H9 (cell line): ENCODE measurements at regions not wholly inside any gene's neighbourhood (a gene's known extent, or its start where the extent isn't known, plus 50 kb on each side); places are given as distances from the start of the nearest gene placed in this dataset.

ENCODE experiments used
- DNase-seq: peaks from one replicate; pipeline ENCODE4 v3.0.0-alpha.2; 2017
- H2AFZ ChIP-seq: one replicate; pipeline ENCODE4 v1.6.1; 2013; ENCODE audit warnings: mild to moderate bottlenecking, low read length, control low read depth, moderate library complexity
- H2AK5ac ChIP-seq: 2 replicates; pipeline ENCODE4 v1.6.1; 2013; ENCODE audit warnings: low read length, control low read depth, mixed read lengths; ENCODE audit not compliant: insufficient read length
- H2BK120ac ChIP-seq: one replicate; pipeline ENCODE4 v1.6.1; 2013; ENCODE audit warnings: low read depth, mild to moderate bottlenecking, low read length, control low read depth, inconsistent platforms; ENCODE audit not compliant: poor library complexity, severe bottlenecking
- H2BK12ac ChIP-seq: 2 replicates; pipeline ENCODE4 v1.6.1; 2013; ENCODE audit warnings: low read length, control low read depth, mixed read lengths, low read depth; ENCODE audit not compliant: insufficient read length
- H2BK15ac ChIP-seq: 2 replicates; pipeline ENCODE4 v1.6.1; 2013; ENCODE audit warnings: low read depth, low read length, control low read depth
- H2BK20ac ChIP-seq: one replicate; pipeline ENCODE4 v1.6.1; 2013; ENCODE audit warnings: low read depth, mild to moderate bottlenecking, low read length, control low read depth, inconsistent platforms; ENCODE audit not compliant: poor library complexity, severe bottlenecking
- H2BK5ac ChIP-seq: 2 replicates; pipeline ENCODE4 v1.6.1; 2013; ENCODE audit warnings: low read length, control low read depth, mixed read lengths; ENCODE audit not compliant: insufficient read length
- H3K14ac ChIP-seq: 2 replicates; pipeline ENCODE4 v1.6.1; 2013; ENCODE audit warnings: low read length, control low read depth; ENCODE audit not compliant: insufficient read depth
- H3K18ac ChIP-seq: 2 replicates; pipeline ENCODE4 v1.6.1; 2013; ENCODE audit warnings: low read depth, mild to moderate bottlenecking, mixed read lengths, low read length, control low read depth; ENCODE audit not compliant: insufficient read length
- H3K23ac ChIP-seq: 2 replicates; pipeline ENCODE4 v1.6.1; 2013; ENCODE audit warnings: low read length, control low read depth, mixed read lengths, low read depth; ENCODE audit not compliant: insufficient read length
- H3K23me2 ChIP-seq: 2 replicates; pipeline ENCODE4 v1.6.1; 2013; ENCODE audit warnings: low read depth, mild to moderate bottlenecking, mixed read lengths, low read length, control low read depth; ENCODE audit not compliant: insufficient read length, poor library complexity, severe bottlenecking
- H3K27ac ChIP-seq: 2 replicates; pipeline ENCODE4 v1.5.1; 2013; ENCODE audit warnings: low read length, control low read depth, mixed read lengths, low read depth; ENCODE audit not compliant: insufficient read length
- H3K27me3 ChIP-seq: 2 replicates; pipeline ENCODE4 v1.6.1; 2013; ENCODE audit warnings: low read length, control low read depth, inconsistent platforms; ENCODE audit not compliant: insufficient read depth
- H3K4ac ChIP-seq: 2 replicates; pipeline ENCODE4 v1.6.1; 2013; ENCODE audit warnings: low read depth, mild to moderate bottlenecking, control low read depth, inconsistent platforms, low read length, moderate library complexity
- H3K4me1 ChIP-seq: 2 replicates; pipeline ENCODE4 v1.6.1; 2013; ENCODE audit warnings: low read length, control low read depth, inconsistent platforms; ENCODE audit not compliant: insufficient read depth
- H3K4me2 ChIP-seq: 2 replicates; pipeline ENCODE4 v1.6.1; 2013; ENCODE audit warnings: low read length, control low read depth, mixed read lengths; ENCODE audit not compliant: insufficient read length, insufficient read depth
- H3K56ac ChIP-seq: 2 replicates; pipeline ENCODE4 v1.6.1; 2013; ENCODE audit warnings: low read depth, mild to moderate bottlenecking, mixed read lengths, low read length, control low read depth; ENCODE audit not compliant: insufficient read length
- H3K79me1 ChIP-seq: 2 replicates; pipeline ENCODE4 v1.6.1; 2013; ENCODE audit warnings: low read depth, mild to moderate bottlenecking, moderate library complexity, low read length, control low read depth, inconsistent platforms; ENCODE audit not compliant: insufficient read depth, poor library complexity, severe bottlenecking
- H3K79me2 ChIP-seq: 2 replicates; pipeline ENCODE4 v1.6.1; 2013; ENCODE audit warnings: low read length, control low read depth, inconsistent platforms; ENCODE audit not compliant: insufficient read depth
- H3K9ac ChIP-seq: 2 replicates; pipeline ENCODE4 v1.6.1; 2013; ENCODE audit warnings: low read length, control low read depth, mixed read lengths; ENCODE audit not compliant: insufficient read length; ENCODE audit errors: extremely low read depth
- H3K9me3 ChIP-seq: one replicate; pipeline ENCODE4 v1.6.1; 2013; ENCODE audit warnings: low read depth, low read length, inconsistent platforms; ENCODE audit not compliant: control insufficient read depth
- H3T11ph ChIP-seq: one replicate; pipeline ENCODE4 v1.6.1; 2013; ENCODE audit warnings: mild to moderate bottlenecking, low read length, control low read depth, inconsistent platforms
- H4K20me1 ChIP-seq: one replicate; pipeline ENCODE4 v1.6.1; 2013; ENCODE audit not compliant: control insufficient read depth, insufficient read length, insufficient read depth
- H4K5ac ChIP-seq: 2 replicates; pipeline ENCODE4 v1.6.1; 2013; ENCODE audit warnings: low read depth, mild to moderate bottlenecking, mixed read lengths, low read length, control low read depth; ENCODE audit not compliant: insufficient read length
- H4K8ac ChIP-seq: replicated peaks from 2 replicates; pipeline ENCODE4 v1.6.1; 2013; ENCODE audit warnings: low read length, control low read depth, mixed read lengths, low read depth; ENCODE audit not compliant: insufficient read length
- H4K91ac ChIP-seq: 2 replicates; pipeline ENCODE4 v1.6.1; 2013; ENCODE audit warnings: low read depth, mild to moderate bottlenecking, moderate library complexity, mixed read lengths, low read length, control low read depth; ENCODE audit not compliant: insufficient read length
- H3K27ac Mint-ChIP-seq, 3 experiments: 2 replicates in 2 of 3; 3 replicates in 1 of 3; pipeline ENCODE4 v1.8.0; 2020 to 2021; ENCODE audit warnings: mixed read lengths in 3 of 3, mild to moderate bottlenecking in 1 of 3, moderate library complexity in 1 of 3
- H3K27me3 Mint-ChIP-seq: 2 replicates; pipeline ENCODE4 v1.8.0; 2021; ENCODE audit warnings: low read depth, mild to moderate bottlenecking, moderate library complexity, mixed read lengths
- H3K36me3 Mint-ChIP-seq, 3 experiments: 2 replicates in 2 of 3; 3 replicates in 1 of 3; pipeline ENCODE4 v1.8.0; 2020 to 2021; ENCODE audit warnings: low read depth in 3 of 3, mixed read lengths in 3 of 3; ENCODE audit not compliant: insufficient read depth in 1 of 3
- H3K4me1 Mint-ChIP-seq, 2 experiments: 2 replicates each; pipeline ENCODE4 v1.8.0; 2020; ENCODE audit warnings: mixed read lengths in 2 of 2
- H3K4me3 Mint-ChIP-seq, 2 experiments: 2 replicates in 1 of 2; 3 replicates in 1 of 2; pipeline ENCODE4 v1.8.0; 2020 to 2021; ENCODE audit warnings: mild to moderate bottlenecking in 2 of 2, mixed read lengths in 2 of 2, moderate library complexity in 1 of 2
- H3K9me3 Mint-ChIP-seq, 2 experiments: 2 replicates in 1 of 2; 3 replicates in 1 of 2; pipeline ENCODE4 v1.8.0; 2020; ENCODE audit warnings: mild to moderate bottlenecking in 2 of 2, mixed read lengths in 2 of 2, moderate library complexity in 1 of 2
- WGBS: extraction: QIAGEN DNeasy Blood & Tissue Kit; methylation state at CpG from one replicate; pipeline ENCODE4 v1.1.7; 2013; ENCODE audit warnings: missing lambda C conversion rate, low lambda C conversion rate, mixed read lengths; ENCODE audit not compliant: insufficient read length; ENCODE audit errors: extremely low coverage; 5-methylcytosine and 5-hydroxymethylcytosine counted together
- TF ChIP-seq, protein P1 (sequence below): fragments of 200-600 bp; sonication (generic); conservative IDR thresholded peaks from 3 replicates; pipeline ENCODE4 v1.8.0; 2021; ENCODE audit warnings: antibody characterized with exemption, mild to moderate bottlenecking

GRCh38 chr13:44750630-44751029 is 174.5 kb upstream of the TSC22D1 start:
- no peak overlapping the region for H2AFZ ChIP-seq
- no peaks in the 10 kb centered on the region for H3K4me1 Mint-ChIP-seq
- no peaks in the 10 kb centered on the region for H3K27me3 ChIP-seq
- no peaks in the 10 kb centered on the region for H3K36me3 Mint-ChIP-seq
- no peaks in the 10 kb centered on the region for H3K23me2 ChIP-seq
- H3K4me1 ChIP-seq, result no peaks in the 10 kb centered on the region
- no peak overlapping the region for H3T11ph ChIP-seq
- no peak overlapping the region for H3K56ac ChIP-seq
- no peak overlapping the region for H3K4me3 Mint-ChIP-seq
- H3K27ac Mint-ChIP-seq, result no peak overlapping the region
- no peak overlapping the region for H3K18ac ChIP-seq
- H2BK15ac ChIP-seq, result no peak overlapping the region
- no peak overlapping the region for H2BK20ac ChIP-seq
- no peak overlapping the region for H4K91ac ChIP-seq
- no peak overlapping the region for H3K14ac ChIP-seq
- H3K4me2 ChIP-seq, result no peak overlapping the region
- no CpG with 5 or more reads among the region's 1 CpG for WGBS
- no peak overlapping the region for H3K9ac ChIP-seq
- H2BK12ac ChIP-seq, result no peak overlapping the region
- H3K9me3 Mint-ChIP-seq, result no peaks in the 10 kb centered on the region; a peak in 1 of 5 replicates
- no peak overlapping the region for H4K5ac ChIP-seq
- no peak overlapping the region for H3K27ac ChIP-seq
- H4K8ac ChIP-seq, result no peak overlapping the region
- no peak overlapping the region for H3K4ac ChIP-seq
- no peaks in the 10 kb centered on the region for H3K27me3 Mint-ChIP-seq
- no peak for DNase-seq
- no peak overlapping the region for H2BK5ac ChIP-seq
- H3K79me2 ChIP-seq, result no peaks in the 10 kb centered on the region
- no peaks in the 10 kb centered on the region for H3K9me3 ChIP-seq
- no peak overlapping the region for H3K23ac ChIP-seq
- no peak overlapping the region for H2AK5ac ChIP-seq
- H3K79me1 ChIP-seq, result no peaks in the 10 kb centered on the region
- H4K20me1 ChIP-seq, result no peaks in the 10 kb centered on the region
- no peak overlapping the region for H2BK120ac ChIP-seq
- TF ChIP-seq, protein P1, sequence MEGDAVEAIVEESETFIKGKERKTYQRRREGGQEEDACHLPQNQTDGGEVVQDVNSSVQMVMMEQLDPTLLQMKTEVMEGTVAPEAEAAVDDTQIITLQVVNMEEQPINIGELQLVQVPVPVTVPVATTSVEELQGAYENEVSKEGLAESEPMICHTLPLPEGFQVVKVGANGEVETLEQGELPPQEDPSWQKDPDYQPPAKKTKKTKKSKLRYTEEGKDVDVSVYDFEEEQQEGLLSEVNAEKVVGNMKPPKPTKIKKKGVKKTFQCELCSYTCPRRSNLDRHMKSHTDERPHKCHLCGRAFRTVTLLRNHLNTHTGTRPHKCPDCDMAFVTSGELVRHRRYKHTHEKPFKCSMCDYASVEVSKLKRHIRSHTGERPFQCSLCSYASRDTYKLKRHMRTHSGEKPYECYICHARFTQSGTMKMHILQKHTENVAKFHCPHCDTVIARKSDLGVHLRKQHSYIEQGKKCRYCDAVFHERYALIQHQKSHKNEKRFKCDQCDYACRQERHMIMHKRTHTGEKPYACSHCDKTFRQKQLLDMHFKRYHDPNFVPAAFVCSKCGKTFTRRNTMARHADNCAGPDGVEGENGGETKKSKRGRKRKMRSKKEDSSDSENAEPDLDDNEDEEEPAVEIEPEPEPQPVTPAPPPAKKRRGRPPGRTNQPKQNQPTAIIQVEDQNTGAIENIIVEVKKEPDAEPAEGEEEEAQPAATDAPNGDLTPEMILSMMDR, result no peak
